ENCODE measurements at regions not wholly inside any gene's neighbourhood (a gene's known extent, or its start where the extent isn't known, plus 50 kb on each side); places are given as distances from the start of the nearest gene placed in this dataset.

DNA sequence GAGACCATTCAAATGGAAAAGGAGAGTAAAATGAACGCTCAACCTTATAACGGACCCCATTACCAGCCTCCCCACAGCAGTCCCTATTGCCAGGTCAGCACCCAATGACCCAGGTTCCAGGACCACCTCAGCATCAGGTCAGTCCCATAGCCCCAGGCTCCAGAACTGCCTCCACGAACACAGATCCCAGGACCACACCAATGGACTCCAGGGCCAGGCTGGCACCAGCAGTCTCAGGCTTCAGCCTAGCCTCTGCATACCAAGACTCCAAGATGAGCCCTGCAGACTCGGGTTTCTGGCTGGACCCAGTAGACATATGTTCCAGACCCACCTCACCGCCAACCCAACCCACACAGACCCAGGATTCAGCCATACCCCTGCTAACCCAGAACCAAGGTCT is 625.0 kb upstream of the RGS18 start:
- H3K36me3 Mint-ChIP-seq: no peaks in the 10 kb centered on the region
- H3K9me3 ChIP-seq (ENCODE audit: low read depth): no peaks in the 10 kb centered on the region
- no peak overlapping the region for H3K4me2 ChIP-seq
- no peak overlapping the region for H3K4me3 Mint-ChIP-seq
- no peak overlapping the region for H3K4me3 ChIP-seq
- no peaks in the 10 kb centered on the region for H3K4me1 ChIP-seq
- no peak overlapping the region for H3K27ac ChIP-seq
- H4K20me1 ChIP-seq (ENCODE audit: low read depth): no peaks in the 10 kb centered on the region
- DNase-seq (ENCODE audit: low spot score): no peak
- no peak overlapping the region for H3K27ac Mint-ChIP-seq
- H2AFZ ChIP-seq (replicated peaks): no peak overlapping the region
- no peak overlapping the region for H3K9ac ChIP-seq
- H3K79me2 ChIP-seq (ENCODE audit: low read depth): no peaks in the 10 kb centered on the region
- TF ChIP-seq EZH2 (IDR thresholded peaks at IDR 0.05) (no peak), EZH2phosphoT487 (IDR thresholded peaks at IDR 0.05) (no peak)
- H3K27me3 Mint-ChIP-seq (ENCODE audit: insufficient read depth, low read depth): no peaks in the 10 kb centered on the region
- peaks cover 5% of the 10 kb centered on the region for H3K9me3 Mint-ChIP-seq
- no peaks in the 10 kb centered on the region for H3K4me1 Mint-ChIP-seq
- no peaks in the 10 kb centered on the region for H3K36me3 ChIP-seq
- H3F3A ChIP-seq (ENCODE audit: low read depth): no peaks in the 10 kb centered on the region
- no peaks in the 10 kb centered on the region for H3K27me3 ChIP-seq

DNA sequence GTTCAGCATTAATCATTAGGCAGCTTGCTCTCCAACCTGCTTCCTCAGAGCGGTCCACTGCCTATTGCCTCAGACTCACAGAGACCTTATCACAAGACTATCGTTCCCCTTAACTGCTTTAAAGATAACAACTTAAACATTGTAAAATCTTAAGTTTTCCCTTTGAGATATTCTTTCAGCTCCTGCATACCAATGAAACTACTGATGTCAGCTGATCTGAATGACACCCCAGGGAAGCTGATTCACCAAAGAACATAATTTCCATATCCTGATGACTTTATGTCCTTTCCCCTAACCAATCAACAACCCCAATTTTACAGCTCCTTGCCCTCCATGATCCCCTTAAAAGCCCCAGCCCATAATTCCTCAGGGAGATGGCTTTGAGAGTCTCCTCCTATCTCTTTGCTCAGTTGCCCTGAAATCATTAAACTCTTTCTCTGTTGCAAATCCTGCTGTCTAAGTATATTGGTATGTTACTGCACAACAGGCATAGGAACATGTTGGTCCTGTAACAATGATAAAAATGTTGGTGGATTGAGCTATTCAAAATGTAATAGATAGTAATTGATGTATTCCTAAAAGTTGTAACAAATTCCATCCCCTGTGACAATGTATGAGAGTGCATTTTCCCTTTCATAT is 621.4 kb upstream of the RGS18 start:
- Mint-ChIP-seq H3K27me3 (ENCODE audit: insufficient read depth, low read depth) (no peaks in the 10 kb centered on the region), H3K4me1 (no peaks in the 10 kb centered on the region), H3K27ac (no peak overlapping the region), H3K4me3 (no peak overlapping the region), H3K9me3 (peaks cover 5% of the 10 kb centered on the region), H3K36me3 (no peaks in the 10 kb centered on the region)
- no peak overlapping the region for H3K27ac ChIP-seq
- no peak overlapping the region for H3K4me2 ChIP-seq
- H3F3A ChIP-seq (ENCODE audit: low read depth): no peaks in the 10 kb centered on the region
- no peaks in the 10 kb centered on the region for H4K20me1 ChIP-seq (ENCODE audit: low read depth)
- no peaks in the 10 kb centered on the region for H3K9me3 ChIP-seq (ENCODE audit: low read depth)
- DNase-seq (ENCODE audit: low spot score): no peak
- TF ChIP-seq EZH2 (IDR thresholded peaks at IDR 0.05): no peak
- TF ChIP-seq EZH2phosphoT487 (IDR thresholded peaks at IDR 0.05): no peak
- TF ChIP-seq, protein P1, sequence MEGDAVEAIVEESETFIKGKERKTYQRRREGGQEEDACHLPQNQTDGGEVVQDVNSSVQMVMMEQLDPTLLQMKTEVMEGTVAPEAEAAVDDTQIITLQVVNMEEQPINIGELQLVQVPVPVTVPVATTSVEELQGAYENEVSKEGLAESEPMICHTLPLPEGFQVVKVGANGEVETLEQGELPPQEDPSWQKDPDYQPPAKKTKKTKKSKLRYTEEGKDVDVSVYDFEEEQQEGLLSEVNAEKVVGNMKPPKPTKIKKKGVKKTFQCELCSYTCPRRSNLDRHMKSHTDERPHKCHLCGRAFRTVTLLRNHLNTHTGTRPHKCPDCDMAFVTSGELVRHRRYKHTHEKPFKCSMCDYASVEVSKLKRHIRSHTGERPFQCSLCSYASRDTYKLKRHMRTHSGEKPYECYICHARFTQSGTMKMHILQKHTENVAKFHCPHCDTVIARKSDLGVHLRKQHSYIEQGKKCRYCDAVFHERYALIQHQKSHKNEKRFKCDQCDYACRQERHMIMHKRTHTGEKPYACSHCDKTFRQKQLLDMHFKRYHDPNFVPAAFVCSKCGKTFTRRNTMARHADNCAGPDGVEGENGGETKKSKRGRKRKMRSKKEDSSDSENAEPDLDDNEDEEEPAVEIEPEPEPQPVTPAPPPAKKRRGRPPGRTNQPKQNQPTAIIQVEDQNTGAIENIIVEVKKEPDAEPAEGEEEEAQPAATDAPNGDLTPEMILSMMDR (IDR thresholded peaks at IDR 0.05): no peak
- no peak overlapping the region for H3K9ac ChIP-seq
- no peak overlapping the region for H3K4me3 ChIP-seq
- H3K4me1 ChIP-seq: no peaks in the 10 kb centered on the region
- no peaks in the 10 kb centered on the region for H3K79me2 ChIP-seq (ENCODE audit: low read depth)
- H2AFZ ChIP-seq (replicated peaks): no peak overlapping the region
- H3K27me3 ChIP-seq: no peaks in the 10 kb centered on the region
- H3K36me3 ChIP-seq: no peaks in the 10 kb centered on the region

DNA sequence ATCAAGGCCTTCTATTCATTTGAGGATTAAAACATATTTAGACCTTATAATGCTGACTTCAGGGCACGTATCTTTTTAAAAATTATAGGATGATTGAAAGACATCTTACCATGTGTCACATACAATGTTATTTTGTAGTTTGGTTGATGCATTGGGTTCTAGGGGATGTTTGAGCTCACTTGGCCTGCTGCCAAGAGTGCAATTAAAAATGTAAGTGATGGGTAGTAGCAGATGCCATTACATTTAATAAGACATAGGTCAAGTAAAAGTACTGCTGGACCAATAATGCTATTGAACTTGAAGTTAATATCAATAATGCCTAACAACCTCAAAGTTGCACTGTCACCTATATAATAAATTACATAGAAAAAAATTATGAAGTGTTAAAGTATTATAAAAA is 616.5 kb upstream of the RGS18 start:
- H3K9ac ChIP-seq: no peak overlapping the region
- H3K27ac Mint-ChIP-seq: no peak overlapping the region
- H3K9me3 Mint-ChIP-seq: peaks cover 4% of the 10 kb centered on the region
- H4K20me1 ChIP-seq (ENCODE audit: low read depth): no peaks in the 10 kb centered on the region
- no peak overlapping the region for H3K4me3 Mint-ChIP-seq
- H3K4me2 ChIP-seq: no peak overlapping the region
- H3K9me3 ChIP-seq (ENCODE audit: low read depth): no peaks in the 10 kb centered on the region
- DNase-seq (ENCODE audit: low spot score): no peak
- TF ChIP-seq, protein P1 (IDR thresholded peaks at IDR 0.05): no peak
- TF ChIP-seq EZH2 (IDR thresholded peaks at IDR 0.05) (no peak), EZH2phosphoT487 (IDR thresholded peaks at IDR 0.05) (no peak)
- no peak overlapping the region for H3K4me3 ChIP-seq
- H3K4me1 Mint-ChIP-seq: no peaks in the 10 kb centered on the region
- no peaks in the 10 kb centered on the region for H3K4me1 ChIP-seq
- no peaks in the 10 kb centered on the region for H3F3A ChIP-seq (ENCODE audit: low read depth)
- H3K27me3 Mint-ChIP-seq (ENCODE audit: insufficient read depth, low read depth): no peaks in the 10 kb centered on the region
- no peaks in the 10 kb centered on the region for H3K36me3 ChIP-seq
- H3K36me3 Mint-ChIP-seq: no peaks in the 10 kb centered on the region
- H3K27ac ChIP-seq: no peak overlapping the region
- H2AFZ ChIP-seq (replicated peaks): no peak overlapping the region
- no peaks in the 10 kb centered on the region for H3K27me3 ChIP-seq
- no peaks in the 10 kb centered on the region for H3K79me2 ChIP-seq (ENCODE audit: low read depth)

DNA sequence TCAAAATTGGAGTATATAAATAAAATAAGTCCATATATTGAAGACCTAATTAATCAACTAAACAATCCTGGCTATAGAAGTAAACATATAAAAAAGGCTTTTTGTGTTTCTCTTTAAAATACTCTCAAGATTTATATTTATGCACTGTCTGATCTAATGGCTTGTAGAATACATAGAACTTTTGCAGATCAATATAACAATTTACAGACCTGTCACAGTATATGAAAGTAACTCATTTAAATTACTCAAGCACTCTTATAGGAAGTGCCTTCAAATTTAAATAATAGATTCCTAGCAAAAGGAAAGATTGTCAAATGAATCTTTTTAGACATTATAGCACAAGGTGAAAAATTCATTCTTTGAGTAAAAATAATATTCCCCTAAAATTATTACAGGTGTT is 615.8 kb upstream of the RGS18 start:
- H2AFZ ChIP-seq (replicated peaks): no peak overlapping the region
- H3K4me1 ChIP-seq: no peaks in the 10 kb centered on the region
- H4K20me1 ChIP-seq (ENCODE audit: low read depth): no peaks in the 10 kb centered on the region
- H3K9ac ChIP-seq: no peak overlapping the region
- no peak overlapping the region for H3K27ac ChIP-seq
- H3K4me2 ChIP-seq: no peak overlapping the region
- no peaks in the 10 kb centered on the region for H3K36me3 ChIP-seq
- no peaks in the 10 kb centered on the region for H3K79me2 ChIP-seq (ENCODE audit: low read depth)
- no peaks in the 10 kb centered on the region for H3K27me3 Mint-ChIP-seq (ENCODE audit: insufficient read depth, low read depth)
- no peaks in the 10 kb centered on the region for H3K9me3 Mint-ChIP-seq
- H3F3A ChIP-seq (ENCODE audit: low read depth): no peaks in the 10 kb centered on the region
- H3K27me3 ChIP-seq: no peaks in the 10 kb centered on the region
- TF ChIP-seq EZH2phosphoT487 (IDR thresholded peaks at IDR 0.05) (no peak), EZH2 (IDR thresholded peaks at IDR 0.05) (no peak)
- TF ChIP-seq, protein P1 (IDR thresholded peaks at IDR 0.05): no peak
- H3K36me3 Mint-ChIP-seq: no peaks in the 10 kb centered on the region
- H3K9me3 ChIP-seq (ENCODE audit: low read depth): no peaks in the 10 kb centered on the region
- H3K4me3 Mint-ChIP-seq: no peak overlapping the region
- H3K27ac Mint-ChIP-seq: no peak overlapping the region
- no peaks in the 10 kb centered on the region for H3K4me1 Mint-ChIP-seq
- no peak for DNase-seq (ENCODE audit: low spot score)
- no peak overlapping the region for H3K4me3 ChIP-seq
